Breast epithelium (tissue), 4 donors: ENCODE measurements at regions not wholly inside any gene's neighbourhood (a gene's known extent, or its start where the extent isn't known, plus 50 kb on each side); places are given as distances from the start of the nearest gene placed in this dataset.

Source experiments
- DNase-seq, 2 donors: peaks; one replicate each; pipeline ENCODE4 v3.0.0-alpha.2; 2019; ENCODE audit warnings: low spot score in 2 of 2
- H3K27ac ChIP-seq, 2 donors: fragments of 200-600 bp; sonication (generic) in 1 of 2; one replicate each; pipeline ENCODE4 v1.5.1; 2016 to 2019; ENCODE audit warnings: mild to moderate bottlenecking in 1 of 2
- H3K27me3 ChIP-seq, 2 donors: fragments of 200-600 bp; sonication (generic) in 1 of 2; one replicate each; pipeline versions ENCODE4 v1.5.1 to v1.6.0; 2017 to 2019; ENCODE audit warnings: control low read depth in 1 of 2, mild to moderate bottlenecking in 1 of 2
- H3K36me3 ChIP-seq: fragments of 200-600 bp; one replicate; pipeline ENCODE4 v1.5.1; 2019
- H3K4me1 ChIP-seq, 2 donors: fragments of 200-600 bp; sonication (generic); one replicate each; pipeline ENCODE4 v1.5.1; 2016 to 2019; ENCODE audit warnings: control low read depth in 1 of 2
- H3K4me3 ChIP-seq, 3 donors: fragments of 200-600 bp; sonication (generic); 1 replicate in 2 of 3; 2 replicates in 1 of 3; pipeline ENCODE4 v1.5.1; 2016 to 2019; ENCODE audit warnings: mild to moderate bottlenecking in 3 of 3, moderate library complexity in 2 of 3
- H3K9me3 ChIP-seq, 2 donors: fragments of 200-600 bp; sonication (generic) in 1 of 2; one replicate each; pipeline ENCODE4 v1.5.1; 2016 to 2019; ENCODE audit warnings: control low read depth in 1 of 2
- CTCF ChIP-seq, 3 donors: fragments of 450-650 bp; IDR thresholded peaks; one replicate each; pipeline ENCODE4 v1.5.1; 2016 to 2017; ENCODE audit warnings: antibody characterized with exemption in 3 of 3, mild to moderate bottlenecking in 3 of 3, moderate library complexity in 3 of 3
- POLR2A ChIP-seq: fragments of 450-650 bp; IDR thresholded peaks from one replicate; pipeline ENCODE4 v1.6.1; 2016; ENCODE audit warnings: antibody characterized with exemption, mild to moderate bottlenecking, moderate library complexity
- POLR2AphosphoS5 ChIP-seq, 3 donors: sonication (generic); formaldehyde crosslinking; IDR thresholded peaks; one replicate each; pipeline ENCODE4 v1.6.1; 2017; ENCODE audit warnings: antibody characterized with exemption in 3 of 3
- intact Hi-C: fragments of 100-400 bp; cut with DNase I; formaldehyde crosslinking; loops from one replicate; pipeline ENCODE4 v1.15.1; 2023; ENCODE audit warnings: low total_unique reads

GRCh38 chr6:166775923-166776220, 148.8 kb upstream of the RPS6KA2 start:
- TF ChIP-seq POLR2A, result no peak
- TF ChIP-seq CTCF (IDR thresholded peaks at IDR 0.05), result no peak
- no peak for TF ChIP-seq POLR2AphosphoS5 (IDR thresholded peaks at IDR 0.05)
- peaks cover 0 to 11% of the 10 kb centered on the region in 2 donors for H3K27me3 ChIP-seq
- intact Hi-C loops, result no loop called here

GRCh38 chr6:166775180-166775922, 148.3 kb upstream of the RPS6KA2 start:
- TF ChIP-seq POLR2A, result no peak
- TF ChIP-seq POLR2AphosphoS5 (IDR thresholded peaks at IDR 0.05), result no peak
- TF ChIP-seq CTCF (IDR thresholded peaks at IDR 0.05), result peak; percentile 40 to 84 (median 71)
- intact Hi-C loops, result no loop called here

More at GRCh38 chr6:166775923-166776220, 148.8 kb upstream of the RPS6KA2 start:
- H3K4me3 ChIP-seq, result no peak overlapping the region
- no peak for DNase-seq
- H3K36me3 ChIP-seq, result no peaks in the 10 kb centered on the region
- no peaks in the 10 kb centered on the region for H3K4me1 ChIP-seq
- H3K27ac ChIP-seq, result no peak overlapping the region
- H3K9me3 ChIP-seq, result no peaks in the 10 kb centered on the region

GRCh38 chr6:166774770-166775169, 147.7 kb upstream of the RPS6KA2 start:
- H3K27me3 ChIP-seq, result peaks cover 0 to 11% of the 10 kb centered on the region in 2 donors
- no peaks in the 10 kb centered on the region for H3K36me3 ChIP-seq
- H3K4me1 ChIP-seq, result no peaks in the 10 kb centered on the region
- no peaks in the 10 kb centered on the region for H3K9me3 ChIP-seq
- intact Hi-C loops, result no loop called here
- H3K27ac ChIP-seq, result no peak overlapping the region
- no peak for TF ChIP-seq CTCF (IDR thresholded peaks at IDR 0.05)
- no peak for TF ChIP-seq POLR2AphosphoS5 (IDR thresholded peaks at IDR 0.05)
- no peak for TF ChIP-seq POLR2A
- H3K4me3 ChIP-seq, result no peak overlapping the region
- no peak for DNase-seq

More at GRCh38 chr6:166775180-166775922, 148.3 kb upstream of the RPS6KA2 start:
- H3K27ac ChIP-seq, result no peak overlapping the region
- H3K9me3 ChIP-seq, result no peaks in the 10 kb centered on the region
- no peaks in the 10 kb centered on the region for H3K4me1 ChIP-seq
- H3K4me3 ChIP-seq, result no peak overlapping the region
- H3K27me3 ChIP-seq, result peaks cover 0 to 11% of the 10 kb centered on the region in 2 donors
- no peaks in the 10 kb centered on the region for H3K36me3 ChIP-seq
- DNase-seq, result no peak

GRCh38 chr6:166774292-166774691, 147.2 kb upstream of the RPS6KA2 start:
- no peaks in the 10 kb centered on the region for H3K9me3 ChIP-seq
- H3K4me3 ChIP-seq, result no peak overlapping the region
- H3K27me3 ChIP-seq, result peaks cover 0 to 11% of the 10 kb centered on the region in 2 donors
- DNase-seq, result no peak
- H3K4me1 ChIP-seq, result no peaks in the 10 kb centered on the region
- no peaks in the 10 kb centered on the region for H3K36me3 ChIP-seq
- no peak overlapping the region for H3K27ac ChIP-seq
- intact Hi-C loops, result no loop called here
- TF ChIP-seq CTCF (IDR thresholded peaks at IDR 0.05) (no peak), POLR2A (no peak), POLR2AphosphoS5 (IDR thresholded peaks at IDR 0.05) (no peak)

GRCh38 chr6:166772518-166772917, 145.5 kb upstream of the RPS6KA2 start:
- intact Hi-C loops, result no loop called here
- no peak overlapping the region for H3K27ac ChIP-seq
- H3K4me3 ChIP-seq, result no peak overlapping the region
- no peak for DNase-seq
- no peaks in the 10 kb centered on the region for H3K9me3 ChIP-seq
- H3K4me1 ChIP-seq, result no peaks in the 10 kb centered on the region
- H3K36me3 ChIP-seq, result no peaks in the 10 kb centered on the region
- TF ChIP-seq POLR2A, result no peak
- no peak for TF ChIP-seq CTCF (IDR thresholded peaks at IDR 0.05)
- no peak for TF ChIP-seq POLR2AphosphoS5 (IDR thresholded peaks at IDR 0.05)
- peaks cover 0 to 11% of the 10 kb centered on the region in 2 donors for H3K27me3 ChIP-seq
